ENCODE measurements at regions not wholly inside any gene's neighbourhood (a gene's known extent, or its start where the extent isn't known, plus 50 kb on each side); places are given as distances from the start of the nearest gene placed in this dataset.

DNA sequence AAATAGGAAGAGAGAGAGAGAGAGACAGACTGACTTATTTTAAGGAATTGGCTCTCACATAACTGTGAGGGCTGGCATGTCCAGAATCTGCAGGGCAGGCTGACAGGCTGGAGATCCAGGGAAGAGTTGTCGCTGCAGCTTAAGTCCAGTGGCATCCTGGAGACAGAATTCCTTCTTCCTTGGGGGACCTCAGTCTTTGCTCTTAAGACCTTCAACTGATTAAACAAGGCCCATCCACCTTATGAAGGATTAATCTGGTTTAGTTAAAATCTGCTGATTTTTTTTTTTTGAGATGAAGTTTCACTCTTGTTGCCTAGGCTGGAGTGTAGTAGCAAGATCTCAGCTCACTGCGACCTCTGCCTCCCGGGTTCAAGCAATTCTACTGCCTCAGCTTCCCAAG, 128.0 kb upstream of the ALDH1A3 start:
- TF ChIP-seq POLR2AphosphoS5 (IDR thresholded peaks at IDR 0.05; ENCODE audit: low read depth) (no peak), EZH2 (IDR thresholded peaks at IDR 0.05; ENCODE audit: low read depth, unreplicated experiment) (no peak), CREB1 (CRISPR knock-in tag; IDR thresholded peaks at IDR 0.05; ENCODE audit: low read depth) (no peak), ZNF114 (CRISPR knock-in tag; IDR thresholded peaks at IDR 0.05) (no peak), EZH2phosphoT487 (IDR thresholded peaks at IDR 0.05; ENCODE audit: unreplicated experiment) (no peak), JUNB (IDR thresholded peaks at IDR 0.05; ENCODE audit: unreplicated experiment) (no peak)
- TF ChIP-seq, protein P1, sequence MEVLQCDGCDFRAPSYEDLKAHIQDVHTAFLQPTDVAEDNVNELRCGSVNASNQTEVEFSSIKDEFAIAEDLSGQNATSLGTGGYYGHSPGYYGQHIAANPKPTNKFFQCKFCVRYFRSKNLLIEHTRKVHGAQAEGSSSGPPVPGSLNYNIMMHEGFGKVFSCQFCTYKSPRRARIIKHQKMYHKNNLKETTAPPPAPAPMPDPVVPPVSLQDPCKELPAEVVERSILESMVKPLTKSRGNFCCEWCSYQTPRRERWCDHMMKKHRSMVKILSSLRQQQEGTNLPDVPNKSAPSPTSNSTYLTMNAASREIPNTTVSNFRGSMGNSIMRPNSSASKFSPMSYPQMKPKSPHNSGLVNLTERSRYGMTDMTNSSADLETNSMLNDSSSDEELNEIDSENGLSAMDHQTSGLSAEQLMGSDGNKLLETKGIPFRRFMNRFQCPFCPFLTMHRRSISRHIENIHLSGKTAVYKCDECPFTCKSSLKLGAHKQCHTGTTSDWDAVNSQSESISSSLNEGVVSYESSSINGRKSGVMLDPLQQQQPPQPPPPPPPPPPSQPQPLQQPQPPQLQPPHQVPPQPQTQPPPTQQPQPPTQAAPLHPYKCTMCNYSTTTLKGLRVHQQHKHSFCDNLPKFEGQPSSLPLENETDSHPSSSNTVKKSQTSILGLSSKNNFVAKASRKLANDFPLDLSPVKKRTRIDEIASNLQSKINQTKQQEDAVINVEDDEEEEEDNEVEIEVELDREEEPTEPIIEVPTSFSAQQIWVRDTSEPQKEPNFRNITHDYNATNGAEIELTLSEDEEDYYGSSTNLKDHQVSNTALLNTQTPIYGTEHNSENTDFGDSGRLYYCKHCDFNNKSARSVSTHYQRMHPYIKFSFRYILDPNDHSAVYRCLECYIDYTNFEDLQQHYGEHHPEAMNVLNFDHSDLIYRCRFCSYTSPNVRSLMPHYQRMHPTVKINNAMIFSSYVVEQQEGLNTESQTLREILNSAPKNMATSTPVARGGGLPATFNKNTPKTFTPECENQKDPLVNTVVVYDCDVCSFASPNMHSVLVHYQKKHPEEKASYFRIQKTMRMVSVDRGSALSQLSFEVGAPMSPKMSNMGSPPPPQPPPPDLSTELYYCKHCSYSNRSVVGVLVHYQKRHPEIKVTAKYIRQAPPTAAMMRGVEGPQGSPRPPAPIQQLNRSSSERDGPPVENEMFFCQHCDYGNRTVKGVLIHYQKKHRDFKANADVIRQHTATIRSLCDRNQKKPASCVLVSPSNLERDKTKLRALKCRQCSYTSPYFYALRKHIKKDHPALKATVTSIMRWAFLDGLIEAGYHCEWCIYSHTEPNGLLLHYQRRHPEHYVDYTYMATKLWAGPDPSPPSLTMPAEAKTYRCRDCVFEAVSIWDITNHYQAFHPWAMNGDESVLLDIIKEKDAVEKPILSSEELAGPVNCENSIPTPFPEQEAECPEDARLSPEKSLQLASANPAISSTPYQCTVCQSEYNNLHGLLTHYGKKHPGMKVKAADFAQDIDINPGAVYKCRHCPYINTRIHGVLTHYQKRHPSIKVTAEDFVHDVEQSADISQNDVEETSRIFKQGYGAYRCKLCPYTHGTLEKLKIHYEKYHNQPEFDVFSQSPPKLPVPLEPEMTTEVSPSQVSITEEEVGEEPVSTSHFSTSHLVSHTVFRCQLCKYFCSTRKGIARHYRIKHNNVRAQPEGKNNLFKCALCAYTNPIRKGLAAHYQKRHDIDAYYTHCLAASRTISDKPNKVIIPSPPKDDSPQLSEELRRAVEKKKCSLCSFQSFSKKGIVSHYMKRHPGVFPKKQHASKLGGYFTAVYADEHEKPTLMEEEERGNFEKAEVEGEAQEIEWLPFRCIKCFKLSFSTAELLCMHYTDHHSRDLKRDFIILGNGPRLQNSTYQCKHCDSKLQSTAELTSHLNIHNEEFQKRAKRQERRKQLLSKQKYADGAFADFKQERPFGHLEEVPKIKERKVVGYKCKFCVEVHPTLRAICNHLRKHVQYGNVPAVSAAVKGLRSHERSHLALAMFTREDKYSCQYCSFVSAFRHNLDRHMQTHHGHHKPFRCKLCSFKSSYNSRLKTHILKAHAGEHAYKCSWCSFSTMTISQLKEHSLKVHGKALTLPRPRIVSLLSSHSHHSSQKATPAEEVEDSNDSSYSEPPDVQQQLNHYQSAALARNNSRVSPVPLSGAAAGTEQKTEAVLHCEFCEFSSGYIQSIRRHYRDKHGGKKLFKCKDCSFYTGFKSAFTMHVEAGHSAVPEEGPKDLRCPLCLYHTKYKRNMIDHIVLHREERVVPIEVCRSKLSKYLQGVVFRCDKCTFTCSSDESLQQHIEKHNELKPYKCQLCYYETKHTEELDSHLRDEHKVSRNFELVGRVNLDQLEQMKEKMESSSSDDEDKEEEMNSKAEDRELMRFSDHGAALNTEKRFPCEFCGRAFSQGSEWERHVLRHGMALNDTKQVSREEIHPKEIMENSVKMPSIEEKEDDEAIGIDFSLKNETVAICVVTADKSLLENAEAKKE (CRISPR knock-in tag; IDR thresholded peaks at IDR 0.05) = no peak
- TF ChIP-seq, protein P2, sequence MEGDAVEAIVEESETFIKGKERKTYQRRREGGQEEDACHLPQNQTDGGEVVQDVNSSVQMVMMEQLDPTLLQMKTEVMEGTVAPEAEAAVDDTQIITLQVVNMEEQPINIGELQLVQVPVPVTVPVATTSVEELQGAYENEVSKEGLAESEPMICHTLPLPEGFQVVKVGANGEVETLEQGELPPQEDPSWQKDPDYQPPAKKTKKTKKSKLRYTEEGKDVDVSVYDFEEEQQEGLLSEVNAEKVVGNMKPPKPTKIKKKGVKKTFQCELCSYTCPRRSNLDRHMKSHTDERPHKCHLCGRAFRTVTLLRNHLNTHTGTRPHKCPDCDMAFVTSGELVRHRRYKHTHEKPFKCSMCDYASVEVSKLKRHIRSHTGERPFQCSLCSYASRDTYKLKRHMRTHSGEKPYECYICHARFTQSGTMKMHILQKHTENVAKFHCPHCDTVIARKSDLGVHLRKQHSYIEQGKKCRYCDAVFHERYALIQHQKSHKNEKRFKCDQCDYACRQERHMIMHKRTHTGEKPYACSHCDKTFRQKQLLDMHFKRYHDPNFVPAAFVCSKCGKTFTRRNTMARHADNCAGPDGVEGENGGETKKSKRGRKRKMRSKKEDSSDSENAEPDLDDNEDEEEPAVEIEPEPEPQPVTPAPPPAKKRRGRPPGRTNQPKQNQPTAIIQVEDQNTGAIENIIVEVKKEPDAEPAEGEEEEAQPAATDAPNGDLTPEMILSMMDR (conservative IDR thresholded peaks at IDR 0.05; ENCODE audit: low read depth in 2 of 2) = no peak
- TF ChIP-seq, protein P3, sequence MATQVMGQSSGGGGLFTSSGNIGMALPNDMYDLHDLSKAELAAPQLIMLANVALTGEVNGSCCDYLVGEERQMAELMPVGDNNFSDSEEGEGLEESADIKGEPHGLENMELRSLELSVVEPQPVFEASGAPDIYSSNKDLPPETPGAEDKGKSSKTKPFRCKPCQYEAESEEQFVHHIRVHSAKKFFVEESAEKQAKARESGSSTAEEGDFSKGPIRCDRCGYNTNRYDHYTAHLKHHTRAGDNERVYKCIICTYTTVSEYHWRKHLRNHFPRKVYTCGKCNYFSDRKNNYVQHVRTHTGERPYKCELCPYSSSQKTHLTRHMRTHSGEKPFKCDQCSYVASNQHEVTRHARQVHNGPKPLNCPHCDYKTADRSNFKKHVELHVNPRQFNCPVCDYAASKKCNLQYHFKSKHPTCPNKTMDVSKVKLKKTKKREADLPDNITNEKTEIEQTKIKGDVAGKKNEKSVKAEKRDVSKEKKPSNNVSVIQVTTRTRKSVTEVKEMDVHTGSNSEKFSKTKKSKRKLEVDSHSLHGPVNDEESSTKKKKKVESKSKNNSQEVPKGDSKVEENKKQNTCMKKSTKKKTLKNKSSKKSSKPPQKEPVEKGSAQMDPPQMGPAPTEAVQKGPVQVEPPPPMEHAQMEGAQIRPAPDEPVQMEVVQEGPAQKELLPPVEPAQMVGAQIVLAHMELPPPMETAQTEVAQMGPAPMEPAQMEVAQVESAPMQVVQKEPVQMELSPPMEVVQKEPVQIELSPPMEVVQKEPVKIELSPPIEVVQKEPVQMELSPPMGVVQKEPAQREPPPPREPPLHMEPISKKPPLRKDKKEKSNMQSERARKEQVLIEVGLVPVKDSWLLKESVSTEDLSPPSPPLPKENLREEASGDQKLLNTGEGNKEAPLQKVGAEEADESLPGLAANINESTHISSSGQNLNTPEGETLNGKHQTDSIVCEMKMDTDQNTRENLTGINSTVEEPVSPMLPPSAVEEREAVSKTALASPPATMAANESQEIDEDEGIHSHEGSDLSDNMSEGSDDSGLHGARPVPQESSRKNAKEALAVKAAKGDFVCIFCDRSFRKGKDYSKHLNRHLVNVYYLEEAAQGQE (IDR thresholded peaks at IDR 0.05; ENCODE audit: unreplicated experiment) = no peak

Data from GM23338 (cell line).